ENCODE measurements at regions not wholly inside any gene's neighbourhood (a gene's known extent, or its start where the extent isn't known, plus 50 kb on each side); places are given as distances from the start of the nearest gene placed in this dataset.
"Not testable (repeated sequence)": the region's sequence is repeated elsewhere in the genome, so short reads cannot be mapped to it uniquely, and the experiment has no call there.

DNA sequence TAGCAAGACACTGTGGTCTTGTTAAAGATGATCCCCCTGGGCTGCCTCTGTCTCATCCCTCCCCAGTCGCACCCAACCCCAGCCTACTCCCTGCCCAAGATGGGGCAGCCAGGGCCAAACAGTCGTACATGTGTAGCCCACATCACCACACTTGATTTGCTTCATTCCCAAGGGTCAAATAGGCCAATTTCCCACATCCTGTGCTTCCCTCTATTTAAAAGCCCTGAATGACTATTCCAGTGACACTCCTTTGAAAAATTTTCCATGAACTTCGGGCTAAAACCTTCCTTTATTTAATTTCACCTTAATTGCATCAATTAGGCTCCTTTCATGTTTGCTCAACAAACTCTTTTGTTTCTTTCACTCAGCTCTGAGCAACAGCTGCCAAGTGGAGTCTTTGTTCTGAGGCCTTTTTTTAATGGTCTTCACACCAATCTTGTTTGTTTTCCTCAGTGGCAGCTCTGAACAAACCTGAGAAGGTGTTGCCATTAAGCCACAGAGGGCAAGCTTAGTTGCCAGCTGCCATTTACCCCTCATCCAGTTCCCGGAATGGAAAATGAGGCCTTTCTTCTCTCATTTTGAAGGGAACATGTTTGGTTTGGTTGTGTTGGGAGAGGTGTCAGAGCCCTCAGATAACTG, 126.9 kb downstream of the APIP start:
- ATAC-seq (ENCODE audit: low read depth) (no peak), DNase-seq (no peak)
- peaks cover 4% of the 10 kb centered on the region for H3K4me1 Mint-ChIP-seq
- POLR2A ChIA-PET, result no interaction called here
- peaks cover 3% of the 10 kb centered on the region for H3K36me3 Mint-ChIP-seq
- no peak overlapping the region for H3K27ac Mint-ChIP-seq
- peaks cover 19% of the 10 kb centered on the region for H3K27me3 Mint-ChIP-seq
- H3K4me3 Mint-ChIP-seq, result no peak overlapping the region
- peaks cover 8% of the 10 kb centered on the region for H3K9me3 Mint-ChIP-seq

DNA sequence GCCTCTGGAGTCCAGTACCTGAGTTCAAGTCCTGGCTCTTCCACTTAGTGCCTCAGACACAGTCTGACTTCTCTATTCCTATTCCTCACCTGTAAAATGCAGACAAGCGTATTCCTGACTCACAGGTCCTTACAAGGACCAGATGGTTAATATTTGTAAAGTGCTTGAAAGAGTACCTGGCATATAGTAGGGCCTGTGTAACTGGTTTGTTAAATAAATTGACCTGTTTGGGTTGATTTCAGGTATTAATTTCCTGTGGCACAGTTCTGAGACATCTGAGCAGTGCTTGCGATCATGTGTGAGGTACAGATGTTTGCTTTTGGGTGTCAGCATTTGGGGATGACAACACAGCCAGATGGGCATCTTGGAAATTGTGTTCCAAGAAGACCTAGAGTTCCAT, 127.5 kb downstream of the APIP start:
- H3K4me3 Mint-ChIP-seq, result no peak overlapping the region
- H3K9me3 Mint-ChIP-seq, result peaks cover 8% of the 10 kb centered on the region
- H3K27me3 Mint-ChIP-seq, result peaks cover 19% of the 10 kb centered on the region
- no peak for ATAC-seq (ENCODE audit: low read depth)
- H3K4me1 Mint-ChIP-seq, result peaks cover 4% of the 10 kb centered on the region
- no peak for DNase-seq
- H3K27ac Mint-ChIP-seq, result no peak overlapping the region
- POLR2A ChIA-PET, result no interaction called here
- peaks cover 3% of the 10 kb centered on the region for H3K36me3 Mint-ChIP-seq

DNA sequence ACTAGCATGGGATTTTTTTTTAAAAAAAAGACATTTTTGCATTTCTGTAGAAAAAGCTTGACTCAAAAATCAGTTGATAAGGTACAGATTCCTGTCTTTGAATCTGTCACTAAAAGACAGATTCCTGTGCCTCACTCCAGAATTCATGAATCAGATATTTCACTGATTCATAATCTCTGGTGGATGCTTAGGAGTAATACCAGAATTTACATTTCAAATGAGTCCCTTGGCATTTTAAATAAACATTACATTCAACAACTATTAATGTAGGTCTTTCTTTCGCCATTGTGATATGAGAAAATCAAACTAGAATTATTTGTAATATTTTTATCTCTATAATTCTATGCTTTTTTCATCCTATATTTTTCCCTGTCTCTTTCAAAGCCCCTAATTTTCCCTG, 128.3 kb downstream of the APIP start:
- ATAC-seq (ENCODE audit: low read depth) (no peak), DNase-seq (no peak)
- H3K27ac Mint-ChIP-seq, result no peak overlapping the region
- POLR2A ChIA-PET, result no interaction called here
- H3K4me3 Mint-ChIP-seq, result no peak overlapping the region
- H3K36me3 Mint-ChIP-seq, result peaks cover 3% of the 10 kb centered on the region
- peaks cover 4% of the 10 kb centered on the region for H3K4me1 Mint-ChIP-seq
- peaks cover 8% of the 10 kb centered on the region for H3K9me3 Mint-ChIP-seq
- peaks cover 13% of the 10 kb centered on the region for H3K27me3 Mint-ChIP-seq

DNA sequence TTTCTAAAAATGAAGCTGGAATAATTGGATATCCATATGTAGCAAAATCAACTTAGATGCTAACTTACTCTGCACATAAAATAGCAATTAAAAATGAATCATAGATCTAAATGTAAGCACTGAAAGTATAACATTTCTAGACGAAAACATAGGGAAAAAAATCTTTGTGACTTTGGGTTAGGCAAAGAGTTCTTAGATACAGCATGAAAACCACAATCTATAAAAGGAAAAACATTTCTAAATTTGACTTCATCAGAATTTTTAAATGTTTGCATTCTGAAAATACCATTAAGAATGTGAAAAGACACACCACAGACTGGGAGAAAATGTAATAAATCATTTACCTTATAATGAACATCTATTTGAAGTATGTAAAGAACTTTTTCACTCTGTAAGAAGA, 128.8 kb downstream of the APIP start:
- DNase-seq (no peak), ATAC-seq (ENCODE audit: low read depth) (no peak)
- POLR2A ChIA-PET, result no interaction called here
- peaks cover 13% of the 10 kb centered on the region for H3K27me3 Mint-ChIP-seq
- peaks cover 8% of the 10 kb centered on the region for H3K9me3 Mint-ChIP-seq
- no peak overlapping the region for H3K4me3 Mint-ChIP-seq
- peaks cover 3% of the 10 kb centered on the region for H3K36me3 Mint-ChIP-seq
- H3K27ac Mint-ChIP-seq, result no peak overlapping the region
- peaks cover 4% of the 10 kb centered on the region for H3K4me1 Mint-ChIP-seq

DNA sequence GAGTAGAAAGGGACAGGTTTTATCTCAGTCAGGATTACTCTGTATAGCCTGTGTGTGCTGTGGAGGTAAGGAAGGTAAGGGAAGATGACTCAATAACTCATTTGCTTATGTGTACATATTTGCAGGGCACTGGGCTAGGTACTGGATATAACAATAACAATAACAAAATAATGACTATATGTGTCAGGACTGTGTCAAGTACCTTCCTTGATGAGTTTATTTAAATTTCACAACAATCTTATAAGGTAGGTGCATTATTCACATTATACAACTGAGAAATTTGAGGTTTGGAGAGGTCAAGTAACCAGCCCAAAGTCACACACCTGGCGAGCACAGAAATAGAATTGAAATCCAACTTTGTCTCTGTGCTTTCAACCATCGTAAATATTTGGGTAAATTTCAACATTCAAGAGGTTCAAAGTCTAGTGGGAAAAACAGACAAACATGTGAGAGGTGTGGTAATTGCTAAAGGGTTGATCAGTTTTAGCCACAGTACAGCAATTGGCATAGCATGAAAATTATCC, 131.8 kb downstream of the APIP start:
- no peak overlapping the region for H3K4me3 Mint-ChIP-seq
- no peaks in the 10 kb centered on the region for H3K36me3 Mint-ChIP-seq
- H3K9me3 Mint-ChIP-seq, result peaks cover 5% of the 10 kb centered on the region
- H3K27ac Mint-ChIP-seq, result no peak overlapping the region
- POLR2A ChIA-PET, result no interaction called here
- peaks cover 21% of the 10 kb centered on the region for H3K27me3 Mint-ChIP-seq
- ATAC-seq (ENCODE audit: low read depth) (no peak), DNase-seq (no peak)
- no peaks in the 10 kb centered on the region for H3K4me1 Mint-ChIP-seq

DNA sequence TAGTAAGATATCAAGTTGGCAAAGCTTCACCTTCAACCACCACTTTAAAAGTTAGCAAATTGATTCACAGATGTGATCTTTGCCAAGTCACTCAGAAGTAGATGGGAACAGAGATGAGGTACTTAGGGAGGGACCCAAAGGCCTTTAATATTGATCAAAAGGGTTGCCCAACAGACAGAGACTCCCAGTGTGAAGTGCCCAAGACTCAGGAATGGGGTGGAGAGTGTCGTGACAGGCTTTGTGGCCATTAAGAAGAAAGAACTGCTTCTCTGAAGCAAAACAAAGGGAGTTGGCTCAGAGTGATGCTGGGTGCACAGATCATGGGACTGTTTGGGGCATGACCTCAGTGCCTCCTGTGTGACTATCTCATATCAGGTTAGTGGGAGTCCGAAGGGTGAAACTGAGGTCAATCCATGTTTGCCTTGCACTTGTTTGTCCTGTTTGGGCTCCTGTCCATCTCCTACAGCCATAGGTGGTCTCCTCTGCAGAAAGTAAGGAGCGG, 132.3 kb downstream of the APIP start:
- H3K9me3 Mint-ChIP-seq, result peaks cover 5% of the 10 kb centered on the region
- H3K27me3 Mint-ChIP-seq, result peaks cover 21% of the 10 kb centered on the region
- H3K27ac Mint-ChIP-seq, result no peak overlapping the region
- no peak overlapping the region for H3K4me3 Mint-ChIP-seq
- no peaks in the 10 kb centered on the region for H3K36me3 Mint-ChIP-seq
- POLR2A ChIA-PET, result no interaction called here
- no peak for DNase-seq
- no peak for ATAC-seq (ENCODE audit: low read depth)
- H3K4me1 Mint-ChIP-seq, result no peaks in the 10 kb centered on the region

DNA sequence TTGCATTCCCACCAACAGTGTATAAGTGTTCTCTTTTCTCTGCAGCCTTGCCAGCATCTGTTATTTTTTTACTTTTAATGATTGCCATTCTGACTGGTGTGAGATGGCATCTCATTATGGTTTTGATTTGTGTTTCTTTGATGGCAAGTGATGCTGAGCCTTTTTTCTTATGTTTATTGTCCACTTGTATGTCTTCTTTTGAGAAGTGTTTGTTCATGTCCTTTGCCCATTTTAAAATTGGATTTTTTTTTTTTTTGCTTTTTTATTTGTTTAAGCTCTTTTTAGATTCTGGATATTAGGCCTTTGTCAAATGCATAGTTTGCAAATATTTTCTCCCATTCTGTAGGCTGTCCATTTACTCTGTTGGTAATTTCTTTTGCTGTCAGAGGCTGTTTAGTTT, 134.4 kb downstream of the APIP start:
- not testable (repeated sequence) for H3K36me3 Mint-ChIP-seq, H3K9me3 Mint-ChIP-seq
- peaks cover 26% of the 10 kb centered on the region for H3K27me3 Mint-ChIP-seq

DNA sequence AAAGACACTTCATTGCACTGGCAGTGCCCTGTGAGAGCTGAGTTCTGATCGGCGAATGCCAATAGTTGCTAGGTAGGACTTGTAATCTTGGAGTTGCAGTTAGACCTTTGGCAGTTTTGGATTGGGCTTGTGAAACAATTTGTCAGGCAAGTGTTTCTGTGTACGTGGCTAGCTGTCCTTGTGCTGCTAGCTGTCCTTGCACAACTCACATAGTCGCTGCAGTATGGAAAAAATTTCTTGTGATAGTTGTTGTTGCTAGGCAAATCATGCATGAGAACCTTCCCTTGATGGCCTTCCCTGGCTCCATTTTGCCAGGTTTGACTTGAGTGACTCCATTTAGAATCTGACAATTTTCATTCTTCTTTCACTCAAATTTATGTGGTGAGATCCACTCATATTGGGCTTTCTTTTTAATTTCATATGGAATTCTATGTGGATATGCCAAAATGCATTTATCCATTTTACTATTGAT, 140.7 kb downstream of the APIP start:
- Mint-ChIP-seq H3K4me1 (no peaks in the 10 kb centered on the region), H3K27me3 (peaks cover 28% of the 10 kb centered on the region)
- ATAC-seq (ENCODE audit: low read depth), result no peak

More for the DNA sequence above, 134.4 kb downstream of the APIP start:
- POLR2A ChIA-PET; H3K4me1 Mint-ChIP-seq; H3K4me3 Mint-ChIP-seq; ATAC-seq (ENCODE audit: low read depth); H3K27ac Mint-ChIP-seq; DNase-seq: not testable (repeated sequence)

DNA sequence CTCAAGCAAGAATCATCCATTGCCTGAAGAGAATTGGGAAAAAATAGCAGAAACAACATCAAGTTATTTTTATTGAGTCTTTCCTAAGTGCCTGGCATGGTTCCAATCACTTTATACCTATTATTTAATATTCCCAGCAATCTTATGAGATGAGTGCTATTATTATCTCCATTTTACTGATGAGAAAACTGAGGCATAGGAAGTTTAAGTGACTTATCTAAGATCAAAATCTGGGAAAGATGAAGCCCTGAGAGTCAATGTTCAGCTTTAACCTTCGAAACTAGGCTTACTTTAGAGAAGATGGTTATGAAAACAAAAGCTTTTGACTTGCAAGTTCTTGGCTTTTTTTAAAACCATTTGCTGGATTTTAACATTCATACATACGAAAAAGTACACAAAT, 141.6 kb downstream of the APIP start:
- H3K27me3 Mint-ChIP-seq, result peaks cover 23% of the 10 kb centered on the region
- no peak overlapping the region for H3K27ac Mint-ChIP-seq
- ATAC-seq (ENCODE audit: low read depth), result no peak
- H3K36me3 Mint-ChIP-seq, result no peaks in the 10 kb centered on the region
- POLR2A ChIA-PET, result no interaction called here
- H3K4me3 Mint-ChIP-seq, result no peak overlapping the region
- no peaks in the 10 kb centered on the region for H3K9me3 Mint-ChIP-seq
- no peak for DNase-seq
- no peaks in the 10 kb centered on the region for H3K4me1 Mint-ChIP-seq

More for the DNA sequence above, 140.7 kb downstream of the APIP start:
- no peak for DNase-seq
- Mint-ChIP-seq H3K27ac (no peak overlapping the region), H3K9me3 (no peaks in the 10 kb centered on the region), H3K4me3 (no peak overlapping the region), H3K36me3 (no peaks in the 10 kb centered on the region)
- POLR2A ChIA-PET, result no interaction called here

DNA sequence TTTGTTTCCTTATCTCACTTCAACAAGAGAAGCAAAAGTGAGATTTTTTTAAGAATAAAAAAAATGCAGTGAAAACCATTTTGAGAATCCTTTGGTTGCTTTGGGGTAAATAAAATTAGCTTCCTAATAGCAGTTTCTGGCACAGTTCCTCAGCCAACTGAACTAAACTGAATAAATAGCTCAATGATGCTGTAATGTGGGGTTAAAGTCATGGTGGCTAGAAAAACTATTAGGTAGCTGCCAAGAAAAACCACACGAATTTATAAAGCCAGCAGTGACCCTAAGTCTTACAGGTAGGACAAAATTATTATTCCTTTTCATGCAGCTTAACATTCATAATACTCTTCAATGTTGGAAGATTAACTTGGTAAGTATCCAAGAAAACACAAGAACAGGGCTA, 142.4 kb downstream of the APIP start:
- Mint-ChIP-seq H3K4me3 (no peak overlapping the region), H3K27ac (no peak overlapping the region), H3K27me3 (peaks cover 24% of the 10 kb centered on the region), H3K4me1 (no peaks in the 10 kb centered on the region), H3K36me3 (no peaks in the 10 kb centered on the region), H3K9me3 (no peaks in the 10 kb centered on the region)
- ATAC-seq (ENCODE audit: low read depth) (no peak), DNase-seq (no peak)
- POLR2A ChIA-PET, result no interaction called here

DNA sequence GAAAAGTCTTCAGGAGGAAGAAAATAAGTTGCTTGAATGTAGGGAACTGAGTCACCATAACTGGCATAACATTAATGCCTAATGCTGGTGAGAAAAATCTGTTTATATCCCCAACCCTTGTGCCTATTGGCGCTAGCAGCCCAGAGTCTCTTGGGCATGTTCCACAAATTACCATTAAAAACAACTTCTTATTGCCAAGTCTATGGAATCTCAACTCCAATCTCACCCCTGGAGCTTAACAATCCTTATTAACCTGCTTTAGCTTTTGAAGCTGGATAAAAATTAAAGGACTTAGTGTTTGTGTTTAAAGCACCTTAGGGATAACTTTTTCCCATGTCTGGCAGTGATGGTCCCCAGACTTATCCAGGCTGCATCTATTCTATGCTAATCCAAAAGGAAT, 143.0 kb downstream of the APIP start:
- Mint-ChIP-seq H3K4me3 (no peak overlapping the region), H3K36me3 (no peaks in the 10 kb centered on the region), H3K27me3 (peaks cover 29% of the 10 kb centered on the region), H3K27ac (no peak overlapping the region), H3K9me3 (no peaks in the 10 kb centered on the region), H3K4me1 (no peaks in the 10 kb centered on the region)
- DNase-seq (no peak), ATAC-seq (ENCODE audit: low read depth) (no peak)
- POLR2A ChIA-PET, result no interaction called here

DNA sequence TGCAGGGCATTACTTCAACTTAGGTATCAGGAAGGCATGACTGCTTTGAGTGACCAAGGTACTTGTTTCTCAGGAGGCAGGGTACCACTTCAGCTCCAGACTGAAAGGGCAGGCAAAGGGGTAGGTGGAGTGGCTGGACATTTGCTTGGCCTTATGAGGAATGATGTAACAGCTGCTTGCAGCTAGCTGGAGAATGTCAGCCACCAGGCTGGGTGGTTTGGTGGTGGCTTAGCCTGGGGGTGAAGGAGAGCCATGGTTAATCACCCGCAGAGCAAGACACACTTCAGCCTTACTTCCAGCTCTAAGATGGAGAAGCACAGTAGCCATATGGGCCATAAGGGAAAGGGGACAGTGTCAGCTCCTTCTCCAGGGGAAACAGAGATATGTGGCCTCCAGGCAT, 146.1 kb downstream of the APIP start:
- Mint-ChIP-seq H3K4me1 (no peaks in the 10 kb centered on the region), H3K36me3 (no peaks in the 10 kb centered on the region), H3K9me3 (peaks cover 3% of the 10 kb centered on the region), H3K27me3 (peaks cover 28% of the 10 kb centered on the region), H3K27ac (no peak overlapping the region), H3K4me3 (no peak overlapping the region)
- no peak for ATAC-seq (ENCODE audit: low read depth)
- POLR2A ChIA-PET, result no interaction called here
- DNase-seq, result no peak

DNA sequence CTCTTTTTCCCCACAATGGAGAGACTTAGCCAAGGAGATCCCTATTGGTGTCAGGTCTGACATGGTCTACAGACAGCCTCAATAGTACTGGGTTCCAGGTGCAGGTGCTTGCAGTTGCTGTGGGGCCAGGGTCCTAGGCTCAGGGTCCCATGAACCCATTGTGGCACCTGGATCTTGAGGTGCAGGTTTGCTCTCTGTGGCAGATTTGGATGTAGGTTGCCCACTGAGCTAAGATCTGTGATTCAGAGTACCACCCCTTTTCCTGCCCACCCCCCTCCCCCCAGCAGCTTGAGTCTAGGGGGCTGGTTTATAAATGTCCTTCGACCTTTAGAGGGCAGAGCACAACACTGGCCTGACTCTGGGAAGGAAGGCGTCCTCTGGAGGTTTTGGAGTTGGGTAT, 147.0 kb downstream of the APIP start:
- ATAC-seq (ENCODE audit: low read depth) (no peak), DNase-seq (no peak)
- POLR2A ChIA-PET, result no interaction called here
- Mint-ChIP-seq H3K9me3 (peaks cover 3% of the 10 kb centered on the region), H3K27ac (no peak overlapping the region), H3K4me1 (no peaks in the 10 kb centered on the region), H3K27me3 (peaks cover 24% of the 10 kb centered on the region), H3K4me3 (no peak overlapping the region), H3K36me3 (no peaks in the 10 kb centered on the region)

DNA sequence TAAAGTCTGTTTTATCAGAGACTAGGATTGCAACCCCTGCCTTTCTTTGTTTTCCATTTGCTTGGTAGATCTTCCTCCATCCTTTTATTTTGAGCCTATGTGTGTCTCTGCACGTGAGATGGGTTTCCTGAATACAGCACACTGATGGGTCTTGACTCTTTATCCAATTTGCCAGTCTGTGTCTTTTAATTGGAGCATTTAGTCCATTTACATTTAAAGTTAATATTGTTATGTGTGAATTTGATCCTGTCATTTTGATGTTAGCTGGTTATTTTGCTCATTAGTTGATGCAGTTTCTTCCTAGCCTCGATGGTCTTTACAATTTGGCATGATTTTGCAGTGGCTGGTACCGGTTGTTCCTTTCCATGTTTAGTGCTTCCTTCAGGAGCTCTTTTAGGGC, 141.7 kb downstream of the EHF start:
- H3K36me3 Mint-ChIP-seq; POLR2A ChIA-PET; H3K27ac Mint-ChIP-seq; H3K9me3 Mint-ChIP-seq; H3K4me3 Mint-ChIP-seq; ATAC-seq (ENCODE audit: low read depth); H3K4me1 Mint-ChIP-seq; DNase-seq: not testable (repeated sequence)
- H3K27me3 Mint-ChIP-seq, result peaks cover 20% of the 10 kb centered on the region

All from activated naive CD8-positive, alpha-beta T cell treated with anti-CD3 and anti-CD28 coated beads, Interleukin-2, amount 10 ng/mL, durations not matched to agents 7 days and 5 days (primary cell).